ENCODE measurements at regions not wholly inside any gene's neighbourhood (a gene's known extent, or its start where the extent isn't known, plus 50 kb on each side); places are given as distances from the start of the nearest gene placed in this dataset.
A peak's percentile ranks its signal among the peaks of the same experiment; 100 is the strongest.

DNA sequence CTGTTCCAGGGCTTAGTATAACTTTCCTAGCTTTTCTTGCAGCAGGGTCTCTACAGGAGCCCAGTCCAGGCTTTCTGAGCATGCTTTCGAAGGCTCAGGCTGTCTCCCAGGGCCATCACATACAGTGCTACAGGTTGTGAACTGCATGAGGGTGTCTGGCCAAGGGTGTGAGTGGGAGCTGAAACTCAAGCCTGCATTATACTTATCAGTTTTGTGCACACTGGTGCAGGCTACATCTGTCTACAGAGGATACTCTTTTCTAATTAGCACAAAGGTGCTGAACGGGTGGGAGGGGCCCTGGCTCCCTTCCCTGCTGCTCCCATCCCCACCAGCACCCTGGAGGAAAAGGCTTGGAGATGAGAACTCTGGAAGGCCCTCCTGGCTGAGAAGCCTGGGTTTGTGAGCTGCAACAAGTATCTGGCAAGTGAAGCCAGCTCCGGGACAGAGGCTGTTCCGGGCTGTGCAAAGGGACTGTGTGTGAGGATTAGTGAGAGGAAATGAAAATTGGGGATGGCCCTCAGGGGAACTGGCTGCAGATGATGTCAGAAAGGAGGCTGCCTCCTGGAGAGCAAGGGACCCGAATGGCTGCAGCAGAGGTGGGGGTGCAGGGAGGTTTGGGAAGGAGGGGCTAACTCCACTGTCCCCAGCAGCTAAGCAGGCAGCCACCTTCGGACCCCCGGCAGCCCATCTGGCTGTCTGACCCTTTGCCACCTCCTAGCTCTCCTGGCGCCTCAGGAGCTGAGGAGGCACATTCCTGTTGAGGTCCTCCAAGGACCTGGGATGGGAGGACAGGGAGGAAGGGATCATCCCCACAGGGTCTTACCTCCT lies 68.5 kb downstream of the EFNB1 start:
- no peak overlapping the region for H3K27ac ChIP-seq (ENCODE audit: low read depth, low read length)
- peaks cover 46% of the 10 kb centered on the region for H3K4me1 ChIP-seq (ENCODE audit: control insufficient read depth, insufficient read depth, low read length)
- DNase-seq (ENCODE audit: low read depth in 4 of 6, low spot score in 6 of 6), result no peak
- no peak overlapping the region for H3K4me3 ChIP-seq (ENCODE audit: low read depth, low read length)
- no peaks in the 10 kb centered on the region for H3K9me3 ChIP-seq (ENCODE audit: control insufficient read depth, insufficient read depth, low read length)
- H3K27me3 ChIP-seq (ENCODE audit: control insufficient read depth, insufficient read depth, low read length), result peaks cover 8% of the 10 kb centered on the region
- 75% methylated on average over 5 of the region's 8 CpGs for WGBS (ENCODE audit: insufficient coverage)
- H3K36me3 ChIP-seq (ENCODE audit: control insufficient read depth, insufficient read depth, low read length), result no peaks in the 10 kb centered on the region

DNA sequence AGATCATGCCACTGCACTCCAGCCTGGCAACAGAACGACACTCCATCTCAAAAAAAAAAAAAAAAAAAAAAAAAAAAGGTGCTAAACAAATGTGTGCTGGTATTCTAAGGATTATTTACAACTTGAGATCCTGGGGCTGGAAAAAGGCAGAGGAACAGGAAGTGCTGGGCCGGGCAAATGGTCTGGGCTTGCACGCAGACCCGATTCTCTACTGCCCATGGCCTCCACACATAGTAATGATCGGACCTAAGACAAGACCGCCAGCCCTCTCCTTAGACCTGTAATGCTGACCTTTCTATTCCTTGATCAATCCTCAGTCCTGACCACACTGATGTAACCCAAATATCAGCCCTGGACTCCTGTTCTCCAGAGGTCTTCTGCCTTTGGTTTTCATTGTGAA lies 67.8 kb downstream of the EFNB1 start:
- Histone ChIP-seq H3K4me1 (ENCODE audit: control insufficient read depth, insufficient read depth, low read length) (peaks cover 48% of the 10 kb centered on the region), H3K27ac (ENCODE audit: low read depth, low read length) (no peak overlapping the region), H3K4me3 (ENCODE audit: low read depth, low read length) (no peak overlapping the region), H3K27me3 (ENCODE audit: control insufficient read depth, insufficient read depth, low read length) (peaks cover 6% of the 10 kb centered on the region), H3K36me3 (ENCODE audit: control insufficient read depth, insufficient read depth, low read length) (no peaks in the 10 kb centered on the region), H3K9me3 (ENCODE audit: control insufficient read depth, insufficient read depth, low read length) (no peaks in the 10 kb centered on the region)
- DNase-seq (ENCODE audit: low read depth in 4 of 6, low spot score in 6 of 6), result no peak
- 84% methylated on average over 5 of the region's 6 CpGs for WGBS (ENCODE audit: insufficient coverage)

DNA sequence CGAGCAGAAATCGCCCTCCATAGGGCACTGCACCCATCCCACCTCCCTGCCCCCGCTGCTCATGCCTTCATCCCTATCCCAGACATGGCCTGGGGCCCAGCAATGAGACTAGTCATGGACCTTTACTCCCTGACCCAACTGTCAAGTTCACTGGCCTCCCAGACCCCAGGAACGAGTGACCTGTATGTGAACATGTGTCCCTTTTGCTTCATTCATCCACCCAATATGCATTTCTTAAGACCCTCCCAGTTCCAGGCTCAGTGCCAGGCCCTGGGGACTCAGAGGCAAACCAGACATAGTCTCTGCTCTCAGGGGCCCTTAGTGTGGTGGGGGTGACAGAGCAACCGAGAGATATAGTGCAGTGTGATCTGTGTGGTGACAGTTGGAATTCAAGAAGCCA lies 67.0 kb downstream of the EFNB1 start:
- WGBS (ENCODE audit: insufficient coverage), result 45% methylated on average over 4 of the region's 5 CpGs
- H3K9me3 ChIP-seq (ENCODE audit: control insufficient read depth, insufficient read depth, low read length), result no peaks in the 10 kb centered on the region
- H3K27me3 ChIP-seq (ENCODE audit: control insufficient read depth, insufficient read depth, low read length), result peaks cover 6% of the 10 kb centered on the region
- peaks cover 48% of the 10 kb centered on the region for H3K4me1 ChIP-seq (ENCODE audit: control insufficient read depth, insufficient read depth, low read length)
- no peak overlapping the region for H3K27ac ChIP-seq (ENCODE audit: low read depth, low read length)
- peak in 2 of 6 donors; percentile 16 to 47 for DNase-seq (ENCODE audit: low read depth in 4 of 6, low spot score in 6 of 6)
- no peak overlapping the region for H3K4me3 ChIP-seq (ENCODE audit: low read depth, low read length)
- H3K36me3 ChIP-seq (ENCODE audit: control insufficient read depth, insufficient read depth, low read length), result no peaks in the 10 kb centered on the region

DNA sequence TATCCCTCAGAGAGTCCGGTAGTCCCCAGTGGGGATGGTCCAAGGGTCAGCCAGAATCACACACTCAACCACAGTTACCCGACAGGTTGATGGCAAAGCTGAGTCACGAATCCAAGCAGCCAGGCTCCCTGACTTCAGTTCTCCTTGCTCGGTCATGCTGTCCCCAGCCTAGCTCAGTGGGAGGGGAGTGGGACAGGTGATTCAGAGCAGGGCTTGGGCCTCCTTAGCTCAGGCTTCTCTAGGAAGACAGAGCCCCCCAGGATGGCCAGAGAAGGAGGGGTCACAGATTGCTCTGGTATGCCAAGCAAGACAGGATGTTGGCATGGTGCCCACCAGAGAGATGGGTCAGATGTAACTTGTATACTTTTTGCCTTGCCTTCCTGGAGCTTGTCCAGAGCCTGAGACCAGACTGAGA lies 66.5 kb downstream of the EFNB1 start:
- Histone ChIP-seq H3K4me1 (ENCODE audit: control insufficient read depth, insufficient read depth, low read length) (peaks cover 48% of the 10 kb centered on the region), H3K9me3 (ENCODE audit: control insufficient read depth, insufficient read depth, low read length) (no peaks in the 10 kb centered on the region), H3K36me3 (ENCODE audit: control insufficient read depth, insufficient read depth, low read length) (no peaks in the 10 kb centered on the region), H3K4me3 (ENCODE audit: low read depth, low read length) (no peak overlapping the region), H3K27me3 (ENCODE audit: control insufficient read depth, insufficient read depth, low read length) (peaks cover 6% of the 10 kb centered on the region), H3K27ac (ENCODE audit: low read depth, low read length) (no peak overlapping the region)
- WGBS (ENCODE audit: insufficient coverage), result 55% methylated on average over 4 of the region's 4 CpGs
- DNase-seq (ENCODE audit: low read depth in 4 of 6, low spot score in 6 of 6), result peak in 2 of 6 donors; percentile 42 to 51

GRCh38 chrX:68894513-68895340 lies 65.9 kb downstream of the EFNB1 start:
- Histone ChIP-seq H3K27me3 (ENCODE audit: control insufficient read depth, insufficient read depth, low read length) (peaks cover 6% of the 10 kb centered on the region), H3K4me1 (ENCODE audit: control insufficient read depth, insufficient read depth, low read length) (peaks cover 48% of the 10 kb centered on the region), H3K27ac (ENCODE audit: low read depth, low read length) (peak overlapping the region; percentile 73), H3K9me3 (ENCODE audit: control insufficient read depth, insufficient read depth, low read length) (no peaks in the 10 kb centered on the region), H3K36me3 (ENCODE audit: control insufficient read depth, insufficient read depth, low read length) (no peaks in the 10 kb centered on the region), H3K4me3 (ENCODE audit: low read depth, low read length) (no peak overlapping the region)
- WGBS (ENCODE audit: insufficient coverage), result 46% methylated on average over 33 of the region's 49 CpGs
- DNase-seq (ENCODE audit: low read depth in 4 of 6, low spot score in 6 of 6), result peak in 5 of 6 donors; percentile 12 to 90 (median 37)

DNA sequence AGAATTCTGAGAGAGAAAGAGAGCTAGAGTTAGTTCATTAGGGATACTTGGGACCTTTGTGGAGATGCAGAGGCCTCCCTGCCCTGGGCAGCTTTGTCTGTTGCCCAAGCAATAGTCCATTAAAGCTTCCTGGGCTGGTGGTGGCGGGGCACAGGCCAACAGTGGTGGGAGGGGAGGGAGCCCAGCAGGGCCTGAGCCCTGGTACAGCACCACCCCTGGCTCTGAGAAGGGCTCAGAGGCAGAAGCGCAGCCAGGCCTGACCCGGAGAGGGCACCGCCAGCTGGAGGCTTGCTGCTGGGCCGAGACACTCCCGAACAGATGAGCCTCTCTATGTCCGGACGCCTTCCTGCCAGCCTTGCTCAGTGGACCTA lies 65.3 kb downstream of the EFNB1 start:
- H3K36me3 ChIP-seq (ENCODE audit: control insufficient read depth, insufficient read depth, low read length), result no peaks in the 10 kb centered on the region
- H3K27ac ChIP-seq (ENCODE audit: low read depth, low read length), result peak overlapping the region; percentile 73
- peak in 2 of 6 donors; percentile 23 to 59 for DNase-seq (ENCODE audit: low read depth in 4 of 6, low spot score in 6 of 6)
- WGBS (ENCODE audit: insufficient coverage), result 45% methylated on average over 8 of the region's 8 CpGs
- H3K9me3 ChIP-seq (ENCODE audit: control insufficient read depth, insufficient read depth, low read length), result no peaks in the 10 kb centered on the region
- H3K27me3 ChIP-seq (ENCODE audit: control insufficient read depth, insufficient read depth, low read length), result peaks cover 6% of the 10 kb centered on the region
- H3K4me1 ChIP-seq (ENCODE audit: control insufficient read depth, insufficient read depth, low read length), result peaks cover 46% of the 10 kb centered on the region
- no peak overlapping the region for H3K4me3 ChIP-seq (ENCODE audit: low read depth, low read length)

DNA sequence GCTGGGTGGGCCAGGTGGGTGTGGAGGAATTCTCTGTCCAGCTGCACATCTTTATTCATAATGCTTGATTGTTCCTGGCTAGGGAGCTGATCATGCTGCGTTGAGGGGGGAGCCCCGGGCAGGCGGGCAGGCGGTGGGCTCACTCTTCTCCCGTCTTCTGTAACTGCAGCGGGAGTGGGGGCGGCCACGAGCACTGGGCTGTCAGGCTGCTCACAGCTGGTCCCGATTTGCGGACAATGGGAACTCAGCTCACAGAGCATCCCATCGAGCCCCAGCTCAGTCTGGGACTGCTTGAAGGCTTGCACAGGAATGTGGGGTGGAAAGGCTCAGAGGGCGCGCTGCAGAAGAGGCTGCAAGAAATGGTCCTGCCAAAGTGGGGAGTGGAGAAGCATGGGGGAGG lies 63.8 kb downstream of the EFNB1 start:
- H3K36me3 ChIP-seq (ENCODE audit: control insufficient read depth, insufficient read depth, low read length), result no peaks in the 10 kb centered on the region
- no peak overlapping the region for H3K4me3 ChIP-seq (ENCODE audit: low read depth, low read length)
- peak in 2 of 6 donors; percentile 12 to 28 for DNase-seq (ENCODE audit: low read depth in 4 of 6, low spot score in 6 of 6)
- peaks cover 38% of the 10 kb centered on the region for H3K4me1 ChIP-seq (ENCODE audit: control insufficient read depth, insufficient read depth, low read length)
- no peaks in the 10 kb centered on the region for H3K9me3 ChIP-seq (ENCODE audit: control insufficient read depth, insufficient read depth, low read length)
- no peak overlapping the region for H3K27ac ChIP-seq (ENCODE audit: low read depth, low read length)
- 54% methylated on average over 13 of the region's 13 CpGs for WGBS (ENCODE audit: insufficient coverage)
- H3K27me3 ChIP-seq (ENCODE audit: control insufficient read depth, insufficient read depth, low read length), result peaks cover 6% of the 10 kb centered on the region

GRCh38 chrX:68892134-68892533 lies 63.3 kb downstream of the EFNB1 start:
- H3K4me3 ChIP-seq (ENCODE audit: low read depth, low read length), result no peak overlapping the region
- no peak for DNase-seq (ENCODE audit: low read depth in 4 of 6, low spot score in 6 of 6)
- 74% methylated on average over 2 of the region's 2 CpGs for WGBS (ENCODE audit: insufficient coverage)

More at GRCh38 chrX:68892134-68892533, 63.3 kb downstream of the EFNB1 start:
- H3K36me3 ChIP-seq (ENCODE audit: control insufficient read depth, insufficient read depth, low read length), result no peaks in the 10 kb centered on the region
- H3K27ac ChIP-seq (ENCODE audit: low read depth, low read length), result no peak overlapping the region
- H3K27me3 ChIP-seq (ENCODE audit: control insufficient read depth, insufficient read depth, low read length), result peaks cover 2% of the 10 kb centered on the region
- no peaks in the 10 kb centered on the region for H3K9me3 ChIP-seq (ENCODE audit: control insufficient read depth, insufficient read depth, low read length)
- H3K4me1 ChIP-seq (ENCODE audit: control insufficient read depth, insufficient read depth, low read length), result peaks cover 38% of the 10 kb centered on the region
